Uterus (tissue), 2 donors: ENCODE measurements at regions not wholly inside any gene's neighbourhood (a gene's known extent, or its start where the extent isn't known, plus 50 kb on each side); places are given as distances from the start of the nearest gene placed in this dataset.

Source experiments
- POLR2A ChIP-seq, 2 donors: fragments of 450-650 bp; IDR thresholded peaks; one replicate each; pipeline ENCODE4 v1.6.1; 2016; ENCODE audit warnings: antibody characterized with exemption in 2 of 2, mild to moderate bottlenecking in 1 of 2, moderate library complexity in 1 of 2
- TF ChIP-seq, protein P1 (sequence below), 4 experiments: fragments of 200-600 bp in 2 of 4; fragments of 450-650 bp in 2 of 4; sonication (generic) in 2 of 4; IDR thresholded peaks; one replicate each; pipeline ENCODE4 v1.5.1; 2016 to 2019; ENCODE audit warnings: antibody characterized with exemption in 4 of 4, mild to moderate bottlenecking in 2 of 4, moderate library complexity in 1 of 4

DNA sequence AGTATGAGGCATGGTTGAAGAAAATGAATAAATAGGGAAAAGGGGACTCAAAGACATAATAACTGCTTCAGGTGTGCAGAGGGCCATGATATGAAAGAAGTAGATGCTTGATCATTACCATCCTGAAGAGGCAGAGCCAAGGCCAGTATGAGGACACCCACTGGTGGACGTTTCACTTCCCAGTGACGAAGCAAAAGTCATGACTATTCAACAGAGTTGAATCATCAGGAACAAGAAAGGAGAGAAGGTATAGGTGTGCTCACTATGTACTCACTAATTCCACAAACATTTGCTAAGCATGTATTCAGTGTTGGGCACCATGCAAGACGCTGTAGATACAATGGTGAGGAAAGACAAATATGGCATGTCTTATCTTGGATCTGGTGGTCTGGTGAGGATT, 319.2 kb upstream of the RUNX1 start:
- TF ChIP-seq, protein P1, sequence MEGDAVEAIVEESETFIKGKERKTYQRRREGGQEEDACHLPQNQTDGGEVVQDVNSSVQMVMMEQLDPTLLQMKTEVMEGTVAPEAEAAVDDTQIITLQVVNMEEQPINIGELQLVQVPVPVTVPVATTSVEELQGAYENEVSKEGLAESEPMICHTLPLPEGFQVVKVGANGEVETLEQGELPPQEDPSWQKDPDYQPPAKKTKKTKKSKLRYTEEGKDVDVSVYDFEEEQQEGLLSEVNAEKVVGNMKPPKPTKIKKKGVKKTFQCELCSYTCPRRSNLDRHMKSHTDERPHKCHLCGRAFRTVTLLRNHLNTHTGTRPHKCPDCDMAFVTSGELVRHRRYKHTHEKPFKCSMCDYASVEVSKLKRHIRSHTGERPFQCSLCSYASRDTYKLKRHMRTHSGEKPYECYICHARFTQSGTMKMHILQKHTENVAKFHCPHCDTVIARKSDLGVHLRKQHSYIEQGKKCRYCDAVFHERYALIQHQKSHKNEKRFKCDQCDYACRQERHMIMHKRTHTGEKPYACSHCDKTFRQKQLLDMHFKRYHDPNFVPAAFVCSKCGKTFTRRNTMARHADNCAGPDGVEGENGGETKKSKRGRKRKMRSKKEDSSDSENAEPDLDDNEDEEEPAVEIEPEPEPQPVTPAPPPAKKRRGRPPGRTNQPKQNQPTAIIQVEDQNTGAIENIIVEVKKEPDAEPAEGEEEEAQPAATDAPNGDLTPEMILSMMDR (IDR thresholded peaks at IDR 0.05), result no peak
- no peak for TF ChIP-seq POLR2A (IDR thresholded peaks at IDR 0.05)
